GM12878 (cell line): ENCODE measurements at regions not wholly inside any gene's neighbourhood (a gene's known extent, or its start where the extent isn't known, plus 50 kb on each side); places are given as distances from the start of the nearest gene placed in this dataset.

Experiments used
- ATAC-seq: fragments of 200-7000 bp; cut with Tn5 transposase; 3 replicates; pipeline ENCODE4 v1.9.1; 2020; ENCODE audit warnings: mild to moderate bottlenecking, moderate library complexity
- BruUV-seq: library from RNA; stranded (reverse); fragments of 400-500 nt; replicated peaks from 2 replicates; lab custom pipeline; 2021; lab: Mats Ljungman, UMichigan
- CTCF ChIA-PET: fragments of 300-600 bp; sonication (Branson Sonifier 250); formaldehyde crosslinking; extraction: SDS; loops from one replicate; lab custom pipeline; 2021; ENCODE audit warnings: inconsistent platforms; lab: Yijun Ruan, JAX
- POLR2A ChIA-PET: fragments of 350-600 bp; formaldehyde crosslinking; extraction: SDS; loops from one replicate; lab custom pipeline; 2021; ENCODE audit warnings: inconsistent platforms; lab: Charles Lee
- RAD21 ChIA-PET: fragments of 300-600 bp; sonication (Branson Sonifier 250); formaldehyde crosslinking; loops from one replicate; lab custom pipeline; 2023; ENCODE audit warnings: antibody characterized with exemption; ENCODE audit not compliant: unreplicated experiment; lab: Charles Lee
- SMC1A ChIA-PET: fragments of 300-600 bp; sonication (Branson Sonifier 250); formaldehyde crosslinking; loops from one replicate; lab custom pipeline; 2023; ENCODE audit not compliant: unreplicated experiment, uncharacterized antibody; lab: Charles Lee
- DNase-seq: peaks from one replicate; pipeline ENCODE4 v3.0.0-alpha.2; 2011; ENCODE audit warnings: low read depth, low spot score
- FAIRE-seq: peaks from 3 replicates; lab custom pipeline; 2011; peaks lifted over from hg19 to GRCh38; lab: Jason Lieb, UNC
- H2AFZ ChIP-seq: 2 replicates; pipeline ENCODE4 v1.6.0; 2011; ENCODE audit warnings: low read depth, low read length, control low read depth; ENCODE audit not compliant: control insufficient read depth
- H3K27ac ChIP-seq: 2 replicates; pipeline ENCODE4 v1.5.1; 2011; ENCODE audit warnings: control low read depth; ENCODE audit not compliant: control insufficient read depth, insufficient read depth
- H3K27me3 ChIP-seq, 2 experiments: replicated peaks in 1 of 2; 2 replicates each; pipeline versions ENCODE4 v1.6.0 to v1.6.1; 2011; ENCODE audit warnings: low read length in 1 of 2; ENCODE audit not compliant: control insufficient read depth in 2 of 2, insufficient read depth in 2 of 2
- H3K36me3 ChIP-seq, 2 experiments: 2 replicates each; pipeline ENCODE4 v1.5.1; 2011; ENCODE audit warnings: low read length in 1 of 2; ENCODE audit not compliant: control insufficient read depth in 2 of 2, insufficient read depth in 2 of 2
- H3K4me1 ChIP-seq: 2 replicates; pipeline ENCODE4 v1.6.1; 2011; ENCODE audit warnings: mild to moderate bottlenecking, low read length, moderate library complexity, mixed read lengths; ENCODE audit not compliant: control insufficient read depth, insufficient read depth
- H3K4me2 ChIP-seq: 2 replicates; pipeline ENCODE4 v1.6.0; 2011; ENCODE audit warnings: control low read depth; ENCODE audit not compliant: control insufficient read depth, insufficient read depth
- H3K4me3 ChIP-seq: fragments of 200-600 bp; sonication (generic); 2 replicates; pipeline ENCODE4 v1.5.1; 2016
- H3K79me2 ChIP-seq: 2 replicates; pipeline ENCODE4 v1.6.0; 2011; ENCODE audit warnings: low read length; ENCODE audit not compliant: control insufficient read depth, insufficient read depth
- H3K9ac ChIP-seq: 2 replicates; pipeline ENCODE4 v1.8.0; 2011; ENCODE audit warnings: low read length, control low read depth, mixed read lengths; ENCODE audit not compliant: control insufficient read depth, insufficient read depth
- H3K9me3 ChIP-seq: replicated peaks from 3 replicates; pipeline ENCODE4 v1.5.1; 2011; ENCODE audit warnings: mild to moderate bottlenecking, low read length; ENCODE audit not compliant: control insufficient read depth, insufficient read depth
- H4K20me1 ChIP-seq: 2 replicates; pipeline ENCODE4 v1.6.0; 2011; ENCODE audit not compliant: control insufficient read depth, insufficient read depth
- CBX5 ChIP-seq: sonication (generic); IDR thresholded peaks from 2 replicates; pipeline ENCODE4 v1.6.1; 2016; ENCODE audit warnings: low read depth, moderate library complexity, mild to moderate bottlenecking, inconsistent platforms
- MEF2A ChIP-seq: IDR thresholded peaks from 2 replicates; pipeline ENCODE4 v1.6.1; 2011; ENCODE audit warnings: low read depth, mild to moderate bottlenecking, low read length, moderate library complexity; ENCODE audit not compliant: insufficient read depth
- TBL1XR1 ChIP-seq: IDR thresholded peaks from 2 replicates; pipeline ENCODE4 v1.6.1; 2012; ENCODE audit warnings: low read depth, low read length, improper control_type of control experiment
- WRNIP1 ChIP-seq: IDR thresholded peaks from 2 replicates; pipeline ENCODE4 v1.6.1; 2011; ENCODE audit warnings: low read depth, low read length, improper control_type of control experiment, borderline replicate concordance
- ZNF217 ChIP-seq: fragments of 450-650 bp; IDR thresholded peaks from 2 replicates; pipeline ENCODE4 v1.6.1; 2017; ENCODE audit warnings: antibody characterized with exemption, mild to moderate bottlenecking
- WGBS: methylation state at CpG from one replicate; pipeline ENCODE4 v1.1.6; 2016; ENCODE audit warnings: low lambda C conversion rate; ENCODE audit not compliant: insufficient replicate concordance, insufficient coverage; ENCODE audit errors: missing lambda C conversion rate; 5-methylcytosine and 5-hydroxymethylcytosine counted together
- in situ Hi-C: fragments of 300-500 bp; cut with MboI; formaldehyde crosslinking; loops from 9 replicates; pipeline ENCODE4 v1.14.3; 2018; ENCODE audit warnings: mixed read lengths
- intact Hi-C: fragments of 100-400 bp; cut with micrococcal nuclease; formaldehyde crosslinking; loops from one replicate; pipeline ENCODE4 v1.14.2; 2022; ENCODE audit not compliant: unreplicated experiment

GRCh38 chr13:88115976-88116375 is 444.8 kb downstream of the SLITRK5 start:
- RAD21 ChIA-PET: no interaction called here
- Histone ChIP-seq H3K79me2 (no peaks in the 10 kb centered on the region), H3K9ac (no peak overlapping the region), H3K27ac (no peak overlapping the region), H2AFZ (no peak overlapping the region), H3K27me3 (no peaks in the 10 kb centered on the region), H3K4me2 (no peak overlapping the region), H4K20me1 (no peaks in the 10 kb centered on the region), H3K4me1 (no peaks in the 10 kb centered on the region), H3K9me3 (no peaks in the 10 kb centered on the region), H3K36me3 (no peaks in the 10 kb centered on the region), H3K4me3 (no peak overlapping the region)
- CTCF ChIA-PET: no interaction called here
- DNase-seq (no peak), FAIRE-seq (no peak), ATAC-seq (no peak)
- intact Hi-C loops (no loop called here), in situ Hi-C loops (no loop called here)
- TF ChIP-seq TBL1XR1: no peak
- POLR2A ChIA-PET: no interaction called here
- 0% methylated on average over 2 of the region's 2 CpGs for WGBS
- no TSS peak for BruUV-seq
- SMC1A ChIA-PET: no interaction called here

GRCh38 chr13:88118952-88119351 is 447.8 kb downstream of the SLITRK5 start:
- no peak overlapping the region for H3K4me2 ChIP-seq
- no peaks in the 10 kb centered on the region for H3K9me3 ChIP-seq
- no peaks in the 10 kb centered on the region for H3K79me2 ChIP-seq
- POLR2A ChIA-PET: no interaction called here
- no TSS peak for BruUV-seq
- no peak for FAIRE-seq
- 25% methylated on average over 3 of the region's 3 CpGs for WGBS
- CTCF ChIA-PET: no interaction called here
- TF ChIP-seq MEF2A: no peak
- no peak for TF ChIP-seq ZNF217
- TF ChIP-seq WRNIP1: no peak
- no peak for TF ChIP-seq CBX5
- TF ChIP-seq, all 136 proteins: peak for 0
- no peak overlapping the region for H3K9ac ChIP-seq
- intact Hi-C loops: no loop called here
- H3K36me3 ChIP-seq: no peaks in the 10 kb centered on the region
- RAD21 ChIA-PET: no interaction called here
- H2AFZ ChIP-seq: no peak overlapping the region
- H3K27ac ChIP-seq: no peak overlapping the region
- no peaks in the 10 kb centered on the region for H4K20me1 ChIP-seq
- no peaks in the 10 kb centered on the region for H3K4me1 ChIP-seq
- DNase-seq: no peak
- ATAC-seq: no peak
- in situ Hi-C loops: no loop called here
- SMC1A ChIA-PET: interaction anchor here (1.3 to 1.6 kb wide), 2 partner anchors 10 to 16 kb away, joined by 3 read pairs; no protein-coding TSS in a partner anchor
- H3K4me3 ChIP-seq: no peak overlapping the region
- H3K27me3 ChIP-seq: no peaks in the 10 kb centered on the region
